H9 (cell line): ENCODE measurements at regions not wholly inside any gene's neighbourhood (a gene's known extent, or its start where the extent isn't known, plus 50 kb on each side); places are given as distances from the start of the nearest gene placed in this dataset.

Experiments
- DNase-seq: peaks from one replicate; pipeline ENCODE4 v3.0.0-alpha.2; 2017
- H2AFZ ChIP-seq: one replicate; pipeline ENCODE4 v1.6.1; 2013; ENCODE audit warnings: mild to moderate bottlenecking, low read length, control low read depth, moderate library complexity
- H2AK5ac ChIP-seq: 2 replicates; pipeline ENCODE4 v1.6.1; 2013; ENCODE audit warnings: low read length, control low read depth, mixed read lengths; ENCODE audit not compliant: insufficient read length
- H2BK120ac ChIP-seq: one replicate; pipeline ENCODE4 v1.6.1; 2013; ENCODE audit warnings: low read depth, mild to moderate bottlenecking, low read length, control low read depth, inconsistent platforms; ENCODE audit not compliant: poor library complexity, severe bottlenecking
- H2BK12ac ChIP-seq: 2 replicates; pipeline ENCODE4 v1.6.1; 2013; ENCODE audit warnings: low read length, control low read depth, mixed read lengths, low read depth; ENCODE audit not compliant: insufficient read length
- H2BK15ac ChIP-seq: 2 replicates; pipeline ENCODE4 v1.6.1; 2013; ENCODE audit warnings: low read depth, low read length, control low read depth
- H2BK20ac ChIP-seq: one replicate; pipeline ENCODE4 v1.6.1; 2013; ENCODE audit warnings: low read depth, mild to moderate bottlenecking, low read length, control low read depth, inconsistent platforms; ENCODE audit not compliant: poor library complexity, severe bottlenecking
- H2BK5ac ChIP-seq: 2 replicates; pipeline ENCODE4 v1.6.1; 2013; ENCODE audit warnings: low read length, control low read depth, mixed read lengths; ENCODE audit not compliant: insufficient read length
- H3K14ac ChIP-seq: 2 replicates; pipeline ENCODE4 v1.6.1; 2013; ENCODE audit warnings: low read length, control low read depth; ENCODE audit not compliant: insufficient read depth
- H3K18ac ChIP-seq: 2 replicates; pipeline ENCODE4 v1.6.1; 2013; ENCODE audit warnings: low read depth, mild to moderate bottlenecking, mixed read lengths, low read length, control low read depth; ENCODE audit not compliant: insufficient read length
- H3K23ac ChIP-seq: 2 replicates; pipeline ENCODE4 v1.6.1; 2013; ENCODE audit warnings: low read length, control low read depth, mixed read lengths, low read depth; ENCODE audit not compliant: insufficient read length
- H3K23me2 ChIP-seq: 2 replicates; pipeline ENCODE4 v1.6.1; 2013; ENCODE audit warnings: low read depth, mild to moderate bottlenecking, mixed read lengths, low read length, control low read depth; ENCODE audit not compliant: insufficient read length, poor library complexity, severe bottlenecking
- H3K27ac ChIP-seq: 2 replicates; pipeline ENCODE4 v1.5.1; 2013; ENCODE audit warnings: low read length, control low read depth, mixed read lengths, low read depth; ENCODE audit not compliant: insufficient read length
- H3K27me3 ChIP-seq: 2 replicates; pipeline ENCODE4 v1.6.1; 2013; ENCODE audit warnings: low read length, control low read depth, inconsistent platforms; ENCODE audit not compliant: insufficient read depth
- H3K4ac ChIP-seq: 2 replicates; pipeline ENCODE4 v1.6.1; 2013; ENCODE audit warnings: low read depth, mild to moderate bottlenecking, control low read depth, inconsistent platforms, low read length, moderate library complexity
- H3K4me1 ChIP-seq: 2 replicates; pipeline ENCODE4 v1.6.1; 2013; ENCODE audit warnings: low read length, control low read depth, inconsistent platforms; ENCODE audit not compliant: insufficient read depth
- H3K4me2 ChIP-seq: 2 replicates; pipeline ENCODE4 v1.6.1; 2013; ENCODE audit warnings: low read length, control low read depth, mixed read lengths; ENCODE audit not compliant: insufficient read length, insufficient read depth
- H3K56ac ChIP-seq: 2 replicates; pipeline ENCODE4 v1.6.1; 2013; ENCODE audit warnings: low read depth, mild to moderate bottlenecking, mixed read lengths, low read length, control low read depth; ENCODE audit not compliant: insufficient read length
- H3K79me1 ChIP-seq: 2 replicates; pipeline ENCODE4 v1.6.1; 2013; ENCODE audit warnings: low read depth, mild to moderate bottlenecking, moderate library complexity, low read length, control low read depth, inconsistent platforms; ENCODE audit not compliant: insufficient read depth, poor library complexity, severe bottlenecking
- H3K79me2 ChIP-seq: 2 replicates; pipeline ENCODE4 v1.6.1; 2013; ENCODE audit warnings: low read length, control low read depth, inconsistent platforms; ENCODE audit not compliant: insufficient read depth
- H3K9ac ChIP-seq: 2 replicates; pipeline ENCODE4 v1.6.1; 2013; ENCODE audit warnings: low read length, control low read depth, mixed read lengths; ENCODE audit not compliant: insufficient read length; ENCODE audit errors: extremely low read depth
- H3K9me3 ChIP-seq: one replicate; pipeline ENCODE4 v1.6.1; 2013; ENCODE audit warnings: low read depth, low read length, inconsistent platforms; ENCODE audit not compliant: control insufficient read depth
- H3T11ph ChIP-seq: one replicate; pipeline ENCODE4 v1.6.1; 2013; ENCODE audit warnings: mild to moderate bottlenecking, low read length, control low read depth, inconsistent platforms
- H4K20me1 ChIP-seq: one replicate; pipeline ENCODE4 v1.6.1; 2013; ENCODE audit not compliant: control insufficient read depth, insufficient read length, insufficient read depth
- H4K5ac ChIP-seq: 2 replicates; pipeline ENCODE4 v1.6.1; 2013; ENCODE audit warnings: low read depth, mild to moderate bottlenecking, mixed read lengths, low read length, control low read depth; ENCODE audit not compliant: insufficient read length
- H4K8ac ChIP-seq: replicated peaks from 2 replicates; pipeline ENCODE4 v1.6.1; 2013; ENCODE audit warnings: low read length, control low read depth, mixed read lengths, low read depth; ENCODE audit not compliant: insufficient read length
- H4K91ac ChIP-seq: 2 replicates; pipeline ENCODE4 v1.6.1; 2013; ENCODE audit warnings: low read depth, mild to moderate bottlenecking, moderate library complexity, mixed read lengths, low read length, control low read depth; ENCODE audit not compliant: insufficient read length
- H3K27ac Mint-ChIP-seq, 3 experiments: 2 replicates in 2 of 3; 3 replicates in 1 of 3; pipeline ENCODE4 v1.8.0; 2020 to 2021; ENCODE audit warnings: mixed read lengths in 3 of 3, mild to moderate bottlenecking in 1 of 3, moderate library complexity in 1 of 3
- H3K27me3 Mint-ChIP-seq: 2 replicates; pipeline ENCODE4 v1.8.0; 2021; ENCODE audit warnings: low read depth, mild to moderate bottlenecking, moderate library complexity, mixed read lengths
- H3K36me3 Mint-ChIP-seq, 3 experiments: 2 replicates in 2 of 3; 3 replicates in 1 of 3; pipeline ENCODE4 v1.8.0; 2020 to 2021; ENCODE audit warnings: low read depth in 3 of 3, mixed read lengths in 3 of 3; ENCODE audit not compliant: insufficient read depth in 1 of 3
- H3K4me1 Mint-ChIP-seq, 2 experiments: 2 replicates each; pipeline ENCODE4 v1.8.0; 2020; ENCODE audit warnings: mixed read lengths in 2 of 2
- H3K4me3 Mint-ChIP-seq, 2 experiments: 2 replicates in 1 of 2; 3 replicates in 1 of 2; pipeline ENCODE4 v1.8.0; 2020 to 2021; ENCODE audit warnings: mild to moderate bottlenecking in 2 of 2, mixed read lengths in 2 of 2, moderate library complexity in 1 of 2
- H3K9me3 Mint-ChIP-seq, 2 experiments: 2 replicates in 1 of 2; 3 replicates in 1 of 2; pipeline ENCODE4 v1.8.0; 2020; ENCODE audit warnings: mild to moderate bottlenecking in 2 of 2, mixed read lengths in 2 of 2, moderate library complexity in 1 of 2
- CTCF ChIP-seq: fragments of 200-600 bp; sonication (generic); conservative IDR thresholded peaks from 3 replicates; pipeline ENCODE4 v1.8.0; 2021; ENCODE audit warnings: antibody characterized with exemption, mild to moderate bottlenecking
- WGBS: extraction: QIAGEN DNeasy Blood & Tissue Kit; methylation state at CpG from one replicate; pipeline ENCODE4 v1.1.7; 2013; ENCODE audit warnings: missing lambda C conversion rate, low lambda C conversion rate, mixed read lengths; ENCODE audit not compliant: insufficient read length; ENCODE audit errors: extremely low coverage; 5-methylcytosine and 5-hydroxymethylcytosine counted together

- no peak for TF ChIP-seq CTCF
- Histone ChIP-seq H3K23me2 (no peaks in the 10 kb centered on the region), H3K9me3 (no peaks in the 10 kb centered on the region), H2BK120ac (no peak overlapping the region), H2BK12ac (no peak overlapping the region), H4K8ac (no peak overlapping the region), H3K4me1 (no peaks in the 10 kb centered on the region), H3T11ph (no peak overlapping the region), H4K20me1 (no peaks in the 10 kb centered on the region), H3K27me3 (no peaks in the 10 kb centered on the region), H2AFZ (no peak overlapping the region), H4K5ac (no peak overlapping the region), H3K27ac (no peak overlapping the region), H2BK5ac (no peak overlapping the region), H3K14ac (no peak overlapping the region), H3K56ac (no peak overlapping the region), H3K79me1 (no peaks in the 10 kb centered on the region), H3K79me2 (no peaks in the 10 kb centered on the region), H3K4ac (no peak overlapping the region), H4K91ac (no peak overlapping the region), H2BK20ac (no peak overlapping the region), H2AK5ac (no peak overlapping the region), H3K9ac (no peak overlapping the region), H3K23ac (no peak overlapping the region), H2BK15ac (no peak overlapping the region), H3K4me2 (no peak overlapping the region), H3K18ac (no peak overlapping the region)
- peaks cover 15 to 16% of the 10 kb centered on the region in 2 experiments for H3K4me1 Mint-ChIP-seq
- DNase-seq: no peak
- no peaks in the 10 kb centered on the region; a peak in 1 of 7 replicates for H3K36me3 Mint-ChIP-seq
- no peaks in the 10 kb centered on the region for H3K27me3 Mint-ChIP-seq
- H3K9me3 Mint-ChIP-seq: no peaks in the 10 kb centered on the region
- no CpG with 5 or more reads among the region's 1 CpG for WGBS
- no peak overlapping the region for H3K4me3 Mint-ChIP-seq
- no peak overlapping the region for H3K27ac Mint-ChIP-seq
Measured at GRCh38 chr13:83221256-83221655, 661.0 kb downstream of the SLITRK1 start.
